ENCODE measurements at regions not wholly inside any gene's neighbourhood (a gene's known extent, or its start where the extent isn't known, plus 50 kb on each side); places are given as distances from the start of the nearest gene placed in this dataset.
A peak's percentile ranks its signal among the peaks of the same experiment; 100 is the strongest.

GRCh38 chr11:69918231-69918937 lies 99.2 kb upstream of the FGF3 start:
- ChIA-PET RAD21 (ENCODE audit: low non-redundant PET in 1 of 2, low total read pairs in 2 of 2, uncharacterized antibody in 2 of 2, unreplicated experiment in 2 of 2) (interaction anchor here (0.6 to 1.5 kb wide), 4 partner anchors 17 to 287 kb away, joined by 3 to 4 read pairs (median 3); no protein-coding TSS in a partner anchor), POLR2A (interaction anchor here (0.7 to 1.2 kb wide), 2 partner anchors 164 to 481 kb away, joined by 3 to 6 read pairs; no protein-coding TSS in a partner anchor), CTCF (interaction anchor here (0.6 to 3.0 kb wide), 13 partner anchors 9 to 285 kb away, joined by 3 to 24 read pairs (median 4); partner anchors contain the start of gene FADD)
- Histone ChIP-seq H3K4me1 (ENCODE audit: control insufficient read depth in 1 of 2, insufficient read depth in 2 of 2, low read length in 2 of 2) (peaks cover 24 to 45% of the 10 kb centered on the region in 2 experiments), H3K9me2 (ENCODE audit: insufficient read depth) (no peaks in the 10 kb centered on the region), H4K20me1 (ENCODE audit: insufficient read depth) (no peaks in the 10 kb centered on the region), H2AFZ (ENCODE audit: low read depth, low read length, poor library complexity, severe bottlenecking) (no peak overlapping the region), H3K4me2 (ENCODE audit: low read length) (peak overlapping the region; percentile 50), H3K4me3 (replicated peaks in 1 of 2; ENCODE audit: low read depth in 1 of 2, low read length in 2 of 2) (0 out of 4 replicates have a peak overlapping the region, but pooled peaks of 1 of the 2 experiments have one; percentile 8), H3K36me3 (ENCODE audit: control insufficient read depth in 1 of 2, insufficient read depth in 2 of 2, low read length in 2 of 2) (no peaks in the 10 kb centered on the region), H3K27me3 (ENCODE audit: insufficient read depth, low read length) (no peaks in the 10 kb centered on the region), H3K9ac (ENCODE audit: low read length) (no peak overlapping the region), H3K9me3 (ENCODE audit: control insufficient read depth in 1 of 2, insufficient read depth in 1 of 2, low read depth in 1 of 2, low read length in 2 of 2) (no peaks in the 10 kb centered on the region), H3K79me2 (ENCODE audit: insufficient read depth, low read length) (no peaks in the 10 kb centered on the region), H3K27ac (ENCODE audit: low read depth, low read length) (no peak overlapping the region)
- intact Hi-C loops (cut with micrococcal nuclease): loop anchor here (5.0 kb wide), 1 partner anchor 159 kb away; the partner anchor contains the start of gene ANO1
- no TSS peak for BruUV-seq (replicated peaks)
- no peak for ATAC-seq
- TF ChIP-seq YY1 (IDR thresholded peaks at IDR 0.05; ENCODE audit: extremely low read depth, insufficient replicate concordance, low read depth, low read length) (no peak), CTCF (IDR thresholded peaks at IDR 0.05 in 2 of 3, conservative IDR thresholded peaks at IDR 0.05 in 1 of 3; ENCODE audit: borderline replicate concordance in 1 of 3, insufficient read depth in 1 of 3, low read depth in 2 of 3, low read length in 2 of 3) (no peak)
- no peak for DNase-seq (ENCODE audit: low read depth, low spot score)

Measured in HCT116 (cell line).